Mesenchymal stem cell (in vitro differentiated cells and primary cell): ENCODE measurements at regions not wholly inside any gene's neighbourhood (a gene's known extent, or its start where the extent isn't known, plus 50 kb on each side); places are given as distances from the start of the nearest gene placed in this dataset.

Experiments
- DNase-seq: peaks from one replicate; pipeline ENCODE4 v3.0.0-alpha.2; 2013
- H2AFZ ChIP-seq: one replicate; pipeline ENCODE4 v1.6.1; 2013; ENCODE audit warnings: low read depth, mild to moderate bottlenecking, control low read depth, inconsistent platforms, low read length, moderate library complexity
- H2AK5ac ChIP-seq: 2 replicates; pipeline ENCODE4 v1.6.1; 2013; ENCODE audit warnings: low read length, moderate library complexity, mild to moderate bottlenecking, inconsistent platforms; ENCODE audit not compliant: severe bottlenecking
- H2BK120ac ChIP-seq: one replicate; pipeline ENCODE4 v1.6.1; 2013; ENCODE audit warnings: low read depth, mild to moderate bottlenecking, inconsistent platforms, low read length, moderate library complexity
- H2BK12ac ChIP-seq, 2 experiments: one replicate each; pipeline ENCODE4 v1.6.1; 2013; ENCODE audit warnings: inconsistent platforms in 2 of 2, low read length in 2 of 2, mild to moderate bottlenecking in 2 of 2, moderate library complexity in 2 of 2, control low read depth in 1 of 2
- H2BK15ac ChIP-seq: one replicate; pipeline ENCODE4 v1.6.1; 2013; ENCODE audit warnings: mild to moderate bottlenecking, low read depth, inconsistent platforms; ENCODE audit not compliant: poor library complexity, severe bottlenecking
- H2BK5ac ChIP-seq: 2 replicates; pipeline ENCODE4 v1.6.1; 2013; ENCODE audit warnings: low read depth, mild to moderate bottlenecking, low read length, control low read depth, inconsistent platforms; ENCODE audit not compliant: poor library complexity, severe bottlenecking
- H3K14ac ChIP-seq, 2 experiments: one replicate each; pipeline ENCODE4 v1.6.1; 2013; ENCODE audit warnings: inconsistent platforms in 2 of 2, low read length in 2 of 2, control low read depth in 1 of 2, mild to moderate bottlenecking in 1 of 2, moderate library complexity in 1 of 2
- H3K18ac ChIP-seq, 2 experiments: one replicate each; pipeline ENCODE4 v1.6.1; 2013; ENCODE audit warnings: inconsistent platforms in 2 of 2, low read length in 2 of 2, control low read depth in 1 of 2, low read depth in 1 of 2, mild to moderate bottlenecking in 1 of 2
- H3K23ac ChIP-seq, 2 experiments: one replicate each; pipeline ENCODE4 v1.6.1; 2013; ENCODE audit warnings: inconsistent platforms in 2 of 2, low read length in 2 of 2, mild to moderate bottlenecking in 2 of 2, moderate library complexity in 2 of 2, control low read depth in 1 of 2
- H3K27ac ChIP-seq: 2 replicates; pipeline ENCODE4 v1.5.1; 2013; ENCODE audit warnings: mild to moderate bottlenecking, moderate library complexity, low read length, control low read depth, inconsistent platforms; ENCODE audit not compliant: poor library complexity, severe bottlenecking
- H3K27me3 ChIP-seq, 2 experiments: 2 replicates each; pipeline versions ENCODE4 v1.6.1 to v1.7.0; 2013; ENCODE audit warnings: low read length in 2 of 2, mild to moderate bottlenecking in 2 of 2, moderate library complexity in 2 of 2, control low read depth in 1 of 2, inconsistent platforms in 1 of 2; ENCODE audit not compliant: control insufficient read depth in 1 of 2, insufficient read depth in 1 of 2
- H3K36me3 ChIP-seq, 2 experiments: 2 replicates each; pipeline versions ENCODE4 v1.6.1 to v1.7.0; 2013; ENCODE audit warnings: low read length in 2 of 2, control low read depth in 1 of 2, inconsistent platforms in 1 of 2, low read depth in 1 of 2, mild to moderate bottlenecking in 1 of 2; ENCODE audit not compliant: insufficient read depth in 2 of 2, control insufficient read depth in 1 of 2
- H3K4ac ChIP-seq, 2 experiments: one replicate each; pipeline ENCODE4 v1.6.1; 2013; ENCODE audit warnings: inconsistent platforms in 2 of 2, low read length in 2 of 2, mild to moderate bottlenecking in 2 of 2, moderate library complexity in 2 of 2, control low read depth in 1 of 2, low read depth in 1 of 2
- H3K4me1 ChIP-seq: 2 replicates; pipeline ENCODE4 v1.6.1; 2013; ENCODE audit warnings: low read depth, low read length, control low read depth; ENCODE audit not compliant: control insufficient read depth, insufficient read depth
- H3K4me2 ChIP-seq: 2 replicates; pipeline ENCODE4 v1.6.1; 2013; ENCODE audit warnings: low read length, mild to moderate bottlenecking, inconsistent platforms; ENCODE audit not compliant: poor library complexity, severe bottlenecking
- H3K4me3 ChIP-seq, 2 experiments: 2 replicates each; pipeline versions ENCODE4 v1.5.1 to v1.7.0; 2013; ENCODE audit warnings: low read length in 2 of 2, mild to moderate bottlenecking in 2 of 2, control low read depth in 1 of 2, low read depth in 1 of 2; ENCODE audit not compliant: insufficient read depth in 1 of 2
- H3K79me1 ChIP-seq: replicated peaks from 2 replicates; pipeline ENCODE4 v1.6.1; 2013; ENCODE audit warnings: mild to moderate bottlenecking, control low read depth, low read length, inconsistent platforms; ENCODE audit not compliant: poor library complexity, severe bottlenecking
- H3K9ac ChIP-seq: 2 replicates; pipeline ENCODE4 v1.7.0; 2013; ENCODE audit warnings: mild to moderate bottlenecking, low read length, moderate library complexity
- H3K9me3 ChIP-seq: 2 replicates; pipeline ENCODE4 v1.7.0; 2013; ENCODE audit warnings: mild to moderate bottlenecking, low read length; ENCODE audit not compliant: control insufficient read depth
- H4K8ac ChIP-seq: one replicate; pipeline ENCODE4 v1.6.1; 2013; ENCODE audit warnings: inconsistent platforms, mild to moderate bottlenecking, low read length, moderate library complexity
- H4K91ac ChIP-seq: one replicate; pipeline ENCODE4 v1.6.1; 2013; ENCODE audit warnings: mild to moderate bottlenecking, low read length, inconsistent platforms
- WGBS: methylation state at CpG from one replicate; pipeline ENCODE4 v1.1.7; 2013; ENCODE audit warnings: mixed read lengths; 5-methylcytosine and 5-hydroxymethylcytosine counted together

GRCh38 chr15:61421470-61421869, 192.4 kb upstream of the RORA start:
- Histone ChIP-seq H3K36me3 (no peaks in the 10 kb centered on the region), H3K79me1 (no peaks in the 10 kb centered on the region), H3K27ac (no peak overlapping the region), H2AFZ (no peak overlapping the region), H2BK15ac (no peak overlapping the region), H2BK12ac (no peak overlapping the region), H2AK5ac (no peak overlapping the region), H3K4ac (no peak overlapping the region), H2BK120ac (no peak overlapping the region), H3K14ac (no peak overlapping the region), H3K4me3 (no peak overlapping the region), H4K91ac (no peak overlapping the region), H3K4me1 (no peaks in the 10 kb centered on the region), H3K18ac (no peak overlapping the region), H3K9ac (no peak overlapping the region), H4K8ac (no peak overlapping the region), H3K4me2 (no peak overlapping the region), H3K23ac (no peak overlapping the region), H3K27me3 (no peaks in the 10 kb centered on the region), H3K9me3 (no peaks in the 10 kb centered on the region), H2BK5ac (no peak overlapping the region)
- DNase-seq, result no peak
- WGBS, result 90% methylated on average over 1 of the region's 2 CpGs

DNA sequence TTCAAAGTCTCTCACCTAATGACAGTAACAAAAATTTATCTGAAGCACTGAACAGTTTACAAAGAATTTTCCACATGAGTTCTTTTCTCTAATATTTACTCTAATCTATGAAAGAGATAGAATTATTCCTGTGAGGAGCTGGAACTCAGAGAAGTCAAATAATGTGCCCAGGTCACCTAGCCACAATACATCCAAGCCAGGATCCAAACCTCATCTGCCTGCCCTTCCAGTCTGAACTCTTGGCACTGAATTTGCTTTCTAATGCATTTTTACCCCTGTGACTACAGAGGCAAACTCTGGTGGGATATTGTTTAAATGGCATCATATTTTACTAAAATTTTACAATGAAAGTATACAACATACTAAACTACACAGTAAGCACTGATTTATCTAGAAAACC, 191.4 kb upstream of the RORA start:
- H3K4me2 ChIP-seq, result no peak overlapping the region
- H4K91ac ChIP-seq, result no peak overlapping the region
- H3K23ac ChIP-seq, result no peak overlapping the region
- no peak overlapping the region for H3K14ac ChIP-seq
- H2BK12ac ChIP-seq, result no peak overlapping the region
- no peaks in the 10 kb centered on the region for H3K9me3 ChIP-seq
- H2BK5ac ChIP-seq, result no peak overlapping the region
- no peaks in the 10 kb centered on the region for H3K79me1 ChIP-seq
- H3K9ac ChIP-seq, result no peak overlapping the region
- no peak overlapping the region for H3K4ac ChIP-seq
- H2BK15ac ChIP-seq, result no peak overlapping the region
- no peaks in the 10 kb centered on the region for H3K27me3 ChIP-seq
- no peak overlapping the region for H3K27ac ChIP-seq
- H2AK5ac ChIP-seq, result no peak overlapping the region
- no peak overlapping the region for H3K4me3 ChIP-seq
- DNase-seq, result no peak
- no peak overlapping the region for H2BK120ac ChIP-seq
- no peak overlapping the region for H2AFZ ChIP-seq
- H3K36me3 ChIP-seq, result no peaks in the 10 kb centered on the region
- no peaks in the 10 kb centered on the region for H3K4me1 ChIP-seq
- no peak overlapping the region for H3K18ac ChIP-seq
- no peak overlapping the region for H4K8ac ChIP-seq

GRCh38 chr15:61415617-61416120, 186.6 kb upstream of the RORA start:
- Histone ChIP-seq H2BK5ac (no peak overlapping the region), H3K23ac (no peak overlapping the region), H2BK15ac (no peak overlapping the region), H4K8ac (no peak overlapping the region), H2BK120ac (no peak overlapping the region), H2BK12ac (no peak overlapping the region), H3K27ac (no peak overlapping the region), H3K27me3 (no peaks in the 10 kb centered on the region), H4K91ac (no peak overlapping the region), H3K4ac (no peak overlapping the region), H3K4me1 (no peaks in the 10 kb centered on the region), H2AFZ (no peak overlapping the region), H3K36me3 (no peaks in the 10 kb centered on the region), H3K4me3 (no peak overlapping the region), H3K9ac (no peak overlapping the region), H3K9me3 (peaks cover 4% of the 10 kb centered on the region), H3K14ac (no peak overlapping the region), H3K18ac (no peak overlapping the region), H2AK5ac (no peak overlapping the region), H3K4me2 (no peak overlapping the region), H3K79me1 (no peaks in the 10 kb centered on the region)
- WGBS, result 68% methylated on average over 2 of the region's 2 CpGs
- DNase-seq, result no peak

DNA sequence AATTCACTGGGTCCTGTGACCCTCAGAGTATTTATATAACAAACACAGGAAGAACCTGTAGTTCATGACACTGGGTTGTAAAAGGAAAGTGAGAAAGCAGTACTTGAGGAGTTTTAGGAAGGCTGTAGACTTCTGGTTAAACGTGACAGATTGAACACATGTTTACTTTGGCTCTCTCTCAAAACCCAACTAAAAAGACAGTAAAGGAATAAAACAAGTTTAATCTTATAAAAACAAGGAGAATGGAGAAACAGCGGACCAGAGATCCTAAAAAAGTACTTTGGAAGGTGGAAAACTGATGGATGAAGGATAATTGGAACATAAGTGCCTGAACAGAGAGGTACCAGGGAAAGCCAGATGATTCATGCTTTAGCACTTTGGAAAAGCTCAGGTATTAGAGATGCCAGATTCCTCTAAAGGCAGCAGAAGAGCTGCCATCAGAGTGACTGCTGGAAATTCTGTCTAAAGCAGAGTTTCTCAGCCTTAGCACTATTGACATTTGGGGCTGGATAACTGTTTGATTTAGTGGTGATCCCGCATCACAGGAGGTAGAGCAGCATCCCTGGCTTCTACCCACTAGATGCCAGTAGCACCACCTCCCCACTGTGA, 182.9 kb upstream of the RORA start:
- Histone ChIP-seq H3K4me2 (no peak overlapping the region), H2BK120ac (no peak overlapping the region), H3K79me1 (no peaks in the 10 kb centered on the region), H3K4me3 (no peak overlapping the region), H4K91ac (no peak overlapping the region), H3K27me3 (no peaks in the 10 kb centered on the region), H2BK15ac (no peak overlapping the region), H2BK12ac (no peak overlapping the region), H3K4me1 (no peaks in the 10 kb centered on the region), H3K4ac (no peak overlapping the region), H3K9ac (no peak overlapping the region), H3K9me3 (peaks cover 7% of the 10 kb centered on the region), H2AFZ (no peak overlapping the region), H3K18ac (no peak overlapping the region), H3K27ac (no peak overlapping the region), H3K36me3 (no peaks in the 10 kb centered on the region), H3K23ac (no peak overlapping the region), H2BK5ac (no peak overlapping the region), H3K14ac (no peak overlapping the region), H4K8ac (no peak overlapping the region), H2AK5ac (no peak overlapping the region)
- DNase-seq, result no peak
- 77% methylated on average over 2 of the region's 3 CpGs for WGBS
